ENCODE measurements at regions not wholly inside any gene's neighbourhood (a gene's known extent, or its start where the extent isn't known, plus 50 kb on each side); places are given as distances from the start of the nearest gene placed in this dataset.

- no peak for DNase-seq (ENCODE audit: low spot score)
These were observed 128.0 kb upstream of the FAM83B start for GRCh38 chr6:54718541-54719023.

DNA sequence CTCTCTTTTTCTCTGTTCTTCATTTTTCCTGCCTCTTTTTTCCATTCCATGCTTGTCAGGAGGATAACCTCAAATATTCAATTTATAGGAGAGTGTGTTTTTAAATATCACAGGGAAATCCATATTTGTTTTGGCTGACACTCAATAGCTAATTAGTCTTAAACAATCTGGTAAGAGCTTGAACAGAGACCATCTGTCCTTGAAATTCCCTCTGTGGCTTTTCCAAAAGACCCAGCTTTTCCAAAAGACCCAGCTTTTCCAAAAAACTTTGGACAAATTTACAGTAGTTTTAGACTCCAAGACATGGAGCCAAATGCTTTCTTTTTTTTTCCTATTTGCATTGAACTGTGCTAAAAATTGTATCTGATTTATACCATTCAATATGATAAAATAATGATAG, 127.4 kb upstream of the FAM83B start:
- DNase-seq (ENCODE audit: low spot score) = no peak

DNA sequence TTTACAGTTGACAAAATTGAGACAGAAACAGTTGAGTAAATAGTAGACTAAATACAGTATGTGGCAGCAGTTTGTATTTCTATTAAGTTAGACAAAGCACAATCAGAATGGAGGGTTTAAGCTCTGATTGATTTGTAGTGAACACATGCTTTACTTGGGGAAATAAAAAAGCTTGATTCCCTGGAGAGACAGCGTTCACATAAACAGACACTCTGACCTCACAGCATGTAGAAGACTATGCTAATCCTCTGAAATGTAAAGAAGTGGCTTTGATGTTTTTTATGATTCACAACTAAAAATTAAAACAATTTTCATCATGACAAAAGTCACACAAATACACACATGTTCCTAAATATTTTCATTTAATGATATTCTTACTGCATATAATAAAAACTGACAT, 126.9 kb upstream of the FAM83B start:
- no peak for DNase-seq (ENCODE audit: low spot score)

GRCh38 chr6:54722328-54722727, 124.2 kb upstream of the FAM83B start:
- DNase-seq (ENCODE audit: low spot score) = no peak

- no peak for DNase-seq (ENCODE audit: low spot score)
These were observed 116.9 kb upstream of the FAM83B start for GRCh38 chr6:54729716-54730115.

DNA sequence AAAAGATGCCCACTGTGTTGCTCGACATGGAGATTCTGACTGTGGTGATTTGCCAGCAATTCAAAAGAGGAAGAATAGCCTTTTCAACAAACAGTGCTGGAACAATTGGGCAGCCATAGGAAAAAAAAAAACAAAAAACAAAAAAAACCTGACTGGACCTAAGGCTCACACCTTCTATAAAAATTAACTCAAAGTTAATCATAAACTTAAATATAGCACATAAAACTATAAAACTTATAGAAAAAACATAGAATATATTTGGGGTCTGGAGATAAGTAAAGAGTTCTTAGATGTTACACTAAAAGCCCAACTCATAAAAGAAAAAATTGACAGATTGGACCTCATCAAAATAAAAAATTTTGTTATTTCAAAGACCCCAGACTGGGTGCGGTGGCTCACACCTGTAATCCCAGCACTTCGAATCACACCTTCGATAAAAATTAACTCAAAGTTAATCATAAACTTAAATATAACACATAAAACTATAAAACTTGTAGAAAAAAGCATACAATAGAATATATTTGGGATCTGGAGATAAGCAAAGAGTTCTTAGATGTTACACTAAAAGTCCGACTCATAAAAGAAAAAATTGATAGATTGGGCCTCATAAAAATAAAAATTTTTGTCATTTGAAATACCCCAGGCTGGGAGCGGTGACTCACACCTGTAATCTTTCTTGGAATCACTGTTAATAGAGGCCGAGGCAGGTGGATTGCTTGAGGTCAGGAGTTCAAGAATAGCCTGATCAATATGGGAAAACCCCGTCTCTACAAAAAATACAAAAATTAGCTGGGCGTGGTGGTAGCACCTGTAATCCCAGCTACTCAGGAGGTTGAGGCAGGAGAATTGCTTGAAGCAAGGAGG, 115.6 kb upstream of the FAM83B start:
- no peak for DNase-seq (ENCODE audit: low spot score)

- DNase-seq (ENCODE audit: low spot score) = no peak
These were observed 109.3 kb upstream of the FAM83B start for GRCh38 chr6:54737247-54737646.

DNA sequence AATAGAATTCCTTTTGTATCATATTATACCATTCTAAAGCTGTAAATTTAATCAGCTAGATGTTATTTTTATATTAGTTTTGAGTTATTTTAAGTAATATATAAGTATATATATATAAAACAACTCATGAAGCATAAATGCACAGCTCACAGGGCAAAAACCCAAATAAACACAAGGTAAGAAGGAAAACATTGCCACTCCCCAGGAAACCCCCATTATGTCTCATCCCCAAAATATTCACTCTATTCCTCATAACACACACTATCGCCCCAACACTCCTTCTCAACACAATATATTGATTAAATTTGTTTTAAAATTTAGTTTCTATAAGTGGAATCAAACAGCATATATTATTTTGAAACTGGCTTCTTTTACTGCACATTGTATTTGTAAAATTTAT, 98.6 kb upstream of the FAM83B start:
- DNase-seq (ENCODE audit: low spot score) = no peak

DNA sequence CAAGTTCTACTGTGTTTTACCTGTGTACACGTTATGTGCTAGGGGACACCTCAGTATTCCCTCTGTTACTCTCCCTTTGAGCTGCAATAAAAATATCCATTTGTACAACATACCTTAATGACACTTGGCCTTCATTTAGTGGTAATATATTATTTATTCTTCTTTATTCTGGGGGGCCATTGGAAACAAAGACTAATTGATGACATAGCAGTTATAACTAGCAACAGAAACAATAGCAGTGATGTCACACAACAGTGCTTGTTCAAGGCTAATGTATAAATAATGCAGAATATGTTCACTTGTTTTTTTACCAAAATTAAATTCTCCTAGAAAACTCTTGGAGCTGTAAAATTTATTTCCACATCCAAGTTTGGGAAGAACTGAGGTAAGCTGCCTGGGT, 92.2 kb upstream of the FAM83B start:
- no peak for DNase-seq (ENCODE audit: low spot score)

GRCh38 chr6:54758340-54758739, 88.2 kb upstream of the FAM83B start:
- DNase-seq (ENCODE audit: low spot score) = no peak

DNA sequence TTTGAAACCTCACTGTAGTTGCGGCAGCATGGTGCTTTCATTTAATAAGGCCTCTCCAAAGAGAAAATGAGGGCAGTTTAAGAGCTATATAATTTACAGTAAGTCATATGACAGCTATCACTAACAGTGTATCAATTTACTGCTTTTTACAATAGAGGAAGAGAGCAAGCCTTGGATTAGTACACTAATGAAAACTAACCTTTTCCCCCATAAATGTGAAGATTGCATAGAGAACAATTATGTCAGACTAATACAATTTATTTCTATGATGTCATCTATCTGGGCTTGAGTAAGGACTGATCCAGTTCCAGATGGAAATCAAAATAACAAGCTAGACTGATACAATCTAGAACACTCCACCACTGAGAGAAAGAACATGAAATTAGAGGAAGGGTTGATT, 78.1 kb upstream of the FAM83B start:
- DNase-seq (ENCODE audit: low spot score) = no peak

DNA sequence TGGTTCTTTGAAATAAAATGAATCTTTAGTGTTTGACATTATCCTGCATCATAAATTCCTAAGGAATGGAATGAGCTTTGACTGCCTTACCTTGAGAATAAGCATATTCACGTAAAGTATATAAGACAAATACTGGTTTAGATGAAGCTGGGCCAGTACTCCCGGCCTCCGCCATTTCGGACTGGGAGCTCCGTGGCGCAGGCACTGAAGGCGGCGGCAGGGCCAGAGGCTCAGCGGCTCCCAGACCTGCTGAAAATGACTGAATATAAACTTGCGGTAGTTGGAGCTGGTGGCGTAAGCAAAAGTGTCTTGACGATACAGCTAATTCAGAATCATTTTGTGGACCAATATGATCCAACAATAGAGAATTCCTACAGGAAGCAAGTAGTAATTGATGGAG, 76.2 kb upstream of the FAM83B start:
- DNase-seq (ENCODE audit: low spot score) = no peak

DNA sequence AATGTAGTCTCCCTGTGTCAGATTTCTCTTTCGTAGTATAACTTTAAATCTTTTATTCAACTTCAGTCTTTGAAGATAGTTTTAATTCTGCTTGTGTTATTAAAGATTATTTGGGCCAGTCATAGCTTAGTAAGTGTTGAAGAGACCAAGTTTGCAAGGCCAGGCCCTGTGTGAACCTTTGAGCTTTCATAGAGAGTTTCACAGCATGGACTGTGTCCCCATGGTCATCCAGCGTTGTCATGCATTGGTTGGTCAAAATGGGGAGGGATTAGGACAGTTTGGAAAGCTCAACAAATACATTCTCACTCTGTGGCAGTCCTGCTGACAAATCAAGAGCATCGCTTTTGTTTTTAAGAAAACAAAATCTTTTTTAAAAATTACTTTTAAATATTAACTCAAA, 74.6 kb upstream of the FAM83B start:
- no peak for DNase-seq (ENCODE audit: low spot score)

DNA sequence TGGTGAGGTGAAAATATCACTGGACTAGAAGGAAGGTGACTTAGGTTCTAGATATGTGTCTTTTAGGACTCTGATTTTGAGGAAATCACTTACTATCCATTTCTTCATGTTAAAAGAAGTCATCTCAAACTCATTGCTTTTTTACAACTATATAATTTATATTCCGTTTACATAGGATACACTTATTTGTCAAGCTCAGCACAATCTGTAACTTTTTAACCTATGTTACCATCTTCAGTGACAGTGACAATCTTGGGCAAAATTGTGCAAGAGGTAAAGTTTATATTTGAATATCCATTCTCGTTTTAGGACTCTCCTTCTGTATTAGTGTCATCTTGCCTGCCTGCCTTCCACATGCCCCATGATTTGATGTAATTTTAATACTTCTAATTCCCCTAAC, 74.0 kb upstream of the FAM83B start:
- DNase-seq (ENCODE audit: low spot score) = no peak

- DNase-seq (ENCODE audit: low spot score) = no peak
These were observed 71.0 kb upstream of the FAM83B start for GRCh38 chr6:54775576-54775975.

- no peak for DNase-seq (ENCODE audit: low spot score)
These were observed 69.7 kb upstream of the FAM83B start for GRCh38 chr6:54776891-54777290.

DNA sequence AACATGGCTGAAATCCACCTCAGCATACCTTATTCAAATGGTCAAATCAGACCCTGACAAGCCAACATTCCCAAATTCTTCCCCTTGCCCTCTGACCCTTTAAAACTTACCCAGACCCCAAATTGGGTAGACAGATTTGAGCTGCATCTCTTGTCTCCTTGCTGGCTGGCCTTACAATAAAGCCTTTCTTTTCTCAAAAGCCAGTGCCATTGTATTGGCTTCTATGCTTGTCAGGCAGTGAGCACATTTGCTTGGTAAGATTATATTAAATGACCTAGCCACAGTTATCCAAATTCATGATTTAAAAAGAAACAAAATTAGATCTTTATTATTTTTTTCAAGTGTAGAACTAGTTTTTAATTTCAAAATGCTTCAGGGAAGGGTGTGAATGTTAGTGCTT, 67.8 kb upstream of the FAM83B start:
- peak; percentile 17 for DNase-seq (ENCODE audit: low spot score)

DNA sequence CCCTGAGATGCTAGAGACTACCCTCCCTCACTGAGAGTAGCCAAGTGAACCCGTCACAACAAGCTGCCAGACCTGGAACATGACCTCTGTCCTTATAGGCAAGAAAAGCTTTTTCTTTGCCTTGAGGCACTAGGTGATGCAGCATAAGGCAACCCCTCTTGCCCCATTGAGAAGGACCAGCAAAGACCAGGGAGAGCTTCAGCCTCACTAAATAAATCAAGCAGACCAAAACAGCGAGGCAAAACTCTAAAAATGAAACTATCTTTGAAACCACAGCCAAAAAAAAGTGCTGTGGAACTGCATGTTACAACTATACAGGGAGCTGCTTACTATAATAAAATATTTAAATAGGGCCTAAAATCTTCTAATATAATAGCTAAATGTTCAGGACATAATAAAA, 62.6 kb upstream of the FAM83B start:
- no peak for DNase-seq (ENCODE audit: low spot score)

DNA sequence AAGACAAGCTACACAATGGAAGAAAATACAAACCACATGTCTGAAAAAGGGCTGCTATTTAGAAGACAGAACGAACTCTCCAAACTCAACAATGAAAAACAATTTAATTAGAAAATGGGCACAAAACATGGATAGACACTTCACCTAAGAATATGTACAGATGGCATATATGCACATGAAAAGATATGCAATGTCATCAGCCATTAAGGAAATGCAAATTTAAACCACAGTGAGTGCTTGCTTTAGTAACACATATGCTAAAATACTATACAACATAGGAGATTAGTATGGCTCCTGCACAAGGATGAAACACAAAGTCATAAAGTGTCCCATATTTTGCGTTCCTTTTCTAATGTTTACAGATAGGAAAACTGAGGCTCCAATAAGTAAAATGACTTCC, 60.4 kb upstream of the FAM83B start:
- DNase-seq (ENCODE audit: low spot score) = no peak

DNA sequence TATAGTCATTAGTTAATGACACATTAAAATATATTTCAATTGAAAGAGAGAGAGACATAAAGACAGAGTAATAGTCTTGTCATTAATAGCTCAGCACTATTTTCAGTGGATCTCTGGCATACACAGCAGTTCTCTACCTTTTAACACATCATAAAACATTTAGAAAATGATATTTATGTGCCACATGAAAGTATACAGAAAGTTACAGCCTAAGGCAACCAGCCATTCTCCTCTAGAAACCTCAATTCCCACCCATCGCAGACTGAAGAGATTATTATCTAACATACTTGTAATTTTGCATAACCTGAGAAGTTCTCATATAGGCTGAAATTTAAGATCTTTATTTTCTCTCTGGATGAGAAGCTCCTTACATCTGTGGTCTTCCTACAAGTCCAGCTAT, 58.7 kb upstream of the FAM83B start:
- no peak for DNase-seq (ENCODE audit: low spot score)
